ENCODE measurements at regions not wholly inside any gene's neighbourhood (a gene's known extent, or its start where the extent isn't known, plus 50 kb on each side); places are given as distances from the start of the nearest gene placed in this dataset.

- H2AFZ ChIP-seq (ENCODE audit: low read depth, low read length, poor library complexity, severe bottlenecking): no peak overlapping the region
- H3K27ac ChIP-seq (ENCODE audit: low read depth, low read length): no peak overlapping the region
- no peak overlapping the region for H3K9ac ChIP-seq (ENCODE audit: low read length)
- POLR2A ChIA-PET: no interaction called here
- peaks cover 0 to 3% of the 10 kb centered on the region in 2 experiments; a peak in 1 of 4 replicates for H3K4me1 ChIP-seq (ENCODE audit: control insufficient read depth in 1 of 2, insufficient read depth in 2 of 2, low read length in 2 of 2)
- H3K4me2 ChIP-seq (ENCODE audit: low read length): no peak overlapping the region
- H3K9me3 ChIP-seq (ENCODE audit: control insufficient read depth in 1 of 2, insufficient read depth in 1 of 2, low read depth in 1 of 2, low read length in 2 of 2): peaks cover 0 to 5% of the 10 kb centered on the region in 2 experiments; a peak in 1 of 4 replicates
- intact Hi-C loops (cut with micrococcal nuclease): no loop called here
- no peaks in the 10 kb centered on the region for H3K27me3 ChIP-seq (ENCODE audit: insufficient read depth, low read length)
- no peak for DNase-seq (ENCODE audit: low read depth, low spot score)
- CTCF ChIA-PET: no interaction called here
- RAD21 ChIA-PET (ENCODE audit: low non-redundant PET in 1 of 2, low total read pairs in 2 of 2, uncharacterized antibody in 2 of 2, unreplicated experiment in 2 of 2): no interaction called here
- TF ChIP-seq SIN3A (IDR thresholded peaks at IDR 0.05; ENCODE audit: low read depth) (no peak), JUND (IDR thresholded peaks at IDR 0.05) (no peak), ZBTB33 (IDR thresholded peaks at IDR 0.05; ENCODE audit: extremely low read depth, insufficient replicate concordance, low read length) (no peak), RAD21 (IDR thresholded peaks at IDR 0.05; ENCODE audit: low read depth) (no peak), POLR2AphosphoS5 (IDR thresholded peaks at IDR 0.05; ENCODE audit: low read depth, low read length) (no peak), SP1 (IDR thresholded peaks at IDR 0.05; ENCODE audit: low read depth) (no peak), ATF3 (IDR thresholded peaks at IDR 0.05) (no peak), SRF (IDR thresholded peaks at IDR 0.05; ENCODE audit: low read depth) (no peak), REST (IDR thresholded peaks at IDR 0.05; ENCODE audit: low read depth) (no peak), CBX3 (IDR thresholded peaks at IDR 0.05; ENCODE audit: low read depth) (no peak), ZNF274 (IDR thresholded peaks at IDR 0.05; ENCODE audit: low read depth, low read length) (no peak), CEBPB (IDR thresholded peaks at IDR 0.05; ENCODE audit: low read depth) (no peak), MAX (IDR thresholded peaks at IDR 0.05) (no peak), EGR1 (IDR thresholded peaks at IDR 0.05; ENCODE audit: low read depth) (no peak), CTCF (IDR thresholded peaks at IDR 0.05 in 2 of 3, conservative IDR thresholded peaks at IDR 0.05 in 1 of 3; ENCODE audit: borderline replicate concordance in 1 of 3, insufficient read depth in 1 of 3, low read depth in 2 of 3, low read length in 2 of 3) (no peak), YY1 (IDR thresholded peaks at IDR 0.05; ENCODE audit: extremely low read depth, insufficient replicate concordance, low read depth, low read length) (no peak), EZH2 (IDR thresholded peaks at IDR 0.05) (no peak), TCF7L2 (IDR thresholded peaks at IDR 0.05; ENCODE audit: borderline replicate concordance, extremely low read depth, insufficient read depth, insufficient read length) (no peak), FOSL1 (IDR thresholded peaks at IDR 0.05; ENCODE audit: low read depth) (no peak)
- no peaks in the 10 kb centered on the region for H3K9me2 ChIP-seq (ENCODE audit: insufficient read depth)
- H4K20me1 ChIP-seq (ENCODE audit: insufficient read depth): no peaks in the 10 kb centered on the region
- no peak for ATAC-seq
- BruUV-seq (replicated peaks): no TSS peak
- H3K36me3 ChIP-seq (ENCODE audit: control insufficient read depth in 1 of 2, insufficient read depth in 2 of 2, low read length in 2 of 2): no peaks in the 10 kb centered on the region
- H3K4me3 ChIP-seq (replicated peaks in 1 of 2; ENCODE audit: low read depth in 1 of 2, low read length in 2 of 2): no peak overlapping the region
- H3K79me2 ChIP-seq (ENCODE audit: insufficient read depth, low read length): no peaks in the 10 kb centered on the region
Measured at GRCh38 chr6:94785514-94785913, 791.8 kb upstream of the MANEA start.

All from HCT116 (cell line).